H1 (cell line): ENCODE measurements at regions not wholly inside any gene's neighbourhood (a gene's known extent, or its start where the extent isn't known, plus 50 kb on each side); places are given as distances from the start of the nearest gene placed in this dataset.

Source experiments
- SAP30 ChIP-seq: fragments of 300-600 bp; sonication (generic); IDR thresholded peaks from 2 replicates; pipeline ENCODE4 v1.7.1; 2012; ENCODE audit warnings: low read length, moderate library complexity, mild to moderate bottlenecking, inconsistent platforms; ENCODE audit not compliant: insufficient read depth, insufficient replicate concordance

- no peak for TF ChIP-seq SAP30
Observed at GRCh38 chr20:7371518-7372163, 568.6 kb downstream of the HAO1 start (continued).
